Left ventricle myocardium inferior (tissue), 1 donor: ENCODE measurements at regions not wholly inside any gene's neighbourhood (a gene's known extent, or its start where the extent isn't known, plus 50 kb on each side); places are given as distances from the start of the nearest gene placed in this dataset.

ENCODE experiments used
- DNase-seq: peaks from one replicate; pipeline ENCODE4 v3.0.0-alpha.2; 2020
- H3K27ac ChIP-seq: fragments of 200-600 bp; replicated peaks from 2 replicates; pipeline ENCODE4 v1.8.0; 2021
- H3K27me3 ChIP-seq: fragments of 200-600 bp; 2 replicates; pipeline ENCODE4 v1.8.0; 2021; ENCODE audit warnings: low read depth
- H3K36me3 ChIP-seq: fragments of 200-600 bp; 2 replicates; pipeline ENCODE4 v1.8.0; 2021
- H3K4me1 ChIP-seq: fragments of 200-600 bp; 2 replicates; pipeline ENCODE4 v1.8.0; 2021
- H3K4me3 ChIP-seq: fragments of 200-600 bp; 2 replicates; pipeline ENCODE4 v1.8.0; 2021; ENCODE audit warnings: mild to moderate bottlenecking, moderate library complexity
- H3K9me3 ChIP-seq: fragments of 200-600 bp; replicated peaks from 2 replicates; pipeline ENCODE4 v1.8.0; 2021
- intact Hi-C: fragments of 100-400 bp; cut with micrococcal nuclease; formaldehyde crosslinking; loops from one replicate; pipeline ENCODE4 v1.11.0; 2022
- TF ChIP-seq, protein P1 (sequence below): fragments of 200-600 bp; IDR thresholded peaks from 2 replicates; pipeline ENCODE4 v1.8.0; 2021; ENCODE audit warnings: antibody characterized with exemption, mild to moderate bottlenecking, borderline replicate concordance
- donor health status: DM: no; HTN: yes; CAD: no; lungs with severe emphysema.

DNA sequence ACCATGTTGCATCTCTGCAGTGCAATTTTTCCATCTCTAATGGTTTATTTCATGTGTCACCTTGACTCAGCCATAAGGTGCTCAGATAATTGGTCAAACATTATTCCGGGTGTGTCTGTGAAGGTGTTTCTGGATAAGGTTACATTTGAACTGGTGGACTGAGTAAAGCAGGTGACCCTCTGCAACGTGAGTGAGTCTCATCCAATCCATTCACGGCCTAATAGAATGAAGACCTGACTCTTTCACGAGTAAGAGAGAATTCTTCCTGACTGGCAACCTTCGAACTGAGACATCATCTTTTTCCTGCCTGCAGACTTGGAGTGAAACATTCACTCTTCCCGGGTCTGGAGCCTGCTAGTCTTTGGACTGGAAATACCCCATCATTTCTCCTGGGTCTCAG lies 77.1 kb upstream of the SLC22A23 start:
- no peak for DNase-seq

DNA sequence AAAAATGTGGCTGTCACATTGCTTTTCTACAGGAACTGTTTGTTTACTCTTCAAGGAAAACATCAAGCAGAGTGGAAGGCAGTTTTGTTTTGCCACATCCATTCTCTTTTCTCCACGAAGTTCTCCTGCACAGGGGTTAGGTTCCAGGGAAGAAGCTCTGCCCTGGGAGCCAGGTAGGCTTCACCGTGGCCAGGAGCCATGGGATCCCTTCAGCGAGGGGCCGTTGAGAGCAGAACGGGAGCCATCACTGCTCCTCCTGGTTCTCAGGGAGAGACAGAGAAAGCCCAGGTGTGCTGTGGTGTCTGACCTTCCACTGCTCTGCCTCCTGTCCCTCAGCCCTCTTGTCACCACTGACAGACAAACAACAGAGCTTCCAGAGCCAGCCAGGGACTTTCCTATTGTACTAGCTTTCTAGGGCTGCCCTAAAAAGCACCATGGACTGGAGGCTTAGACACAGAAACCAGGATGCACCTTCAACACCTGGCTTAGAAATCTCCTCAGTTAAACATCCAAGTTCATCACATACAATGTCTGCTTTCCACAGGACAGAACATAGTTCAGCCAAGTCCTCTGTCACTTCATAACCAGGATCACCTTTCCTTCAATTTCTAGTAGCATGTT lies 75.6 kb upstream of the SLC22A23 start:
- H3K36me3 ChIP-seq = no peaks in the 10 kb centered on the region
- TF ChIP-seq, protein P1, sequence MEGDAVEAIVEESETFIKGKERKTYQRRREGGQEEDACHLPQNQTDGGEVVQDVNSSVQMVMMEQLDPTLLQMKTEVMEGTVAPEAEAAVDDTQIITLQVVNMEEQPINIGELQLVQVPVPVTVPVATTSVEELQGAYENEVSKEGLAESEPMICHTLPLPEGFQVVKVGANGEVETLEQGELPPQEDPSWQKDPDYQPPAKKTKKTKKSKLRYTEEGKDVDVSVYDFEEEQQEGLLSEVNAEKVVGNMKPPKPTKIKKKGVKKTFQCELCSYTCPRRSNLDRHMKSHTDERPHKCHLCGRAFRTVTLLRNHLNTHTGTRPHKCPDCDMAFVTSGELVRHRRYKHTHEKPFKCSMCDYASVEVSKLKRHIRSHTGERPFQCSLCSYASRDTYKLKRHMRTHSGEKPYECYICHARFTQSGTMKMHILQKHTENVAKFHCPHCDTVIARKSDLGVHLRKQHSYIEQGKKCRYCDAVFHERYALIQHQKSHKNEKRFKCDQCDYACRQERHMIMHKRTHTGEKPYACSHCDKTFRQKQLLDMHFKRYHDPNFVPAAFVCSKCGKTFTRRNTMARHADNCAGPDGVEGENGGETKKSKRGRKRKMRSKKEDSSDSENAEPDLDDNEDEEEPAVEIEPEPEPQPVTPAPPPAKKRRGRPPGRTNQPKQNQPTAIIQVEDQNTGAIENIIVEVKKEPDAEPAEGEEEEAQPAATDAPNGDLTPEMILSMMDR = no peak
- H3K4me1 ChIP-seq = no peaks in the 10 kb centered on the region
- H3K4me3 ChIP-seq = no peak overlapping the region
- H3K9me3 ChIP-seq = no peaks in the 10 kb centered on the region
- no peak for DNase-seq
- H3K27me3 ChIP-seq = peaks cover 40% of the 10 kb centered on the region
- no peak overlapping the region for H3K27ac ChIP-seq
- intact Hi-C loops = no loop called here

More for the DNA sequence above, 77.1 kb upstream of the SLC22A23 start:
- intact Hi-C loops = no loop called here
- Histone ChIP-seq H3K27ac (no peak overlapping the region), H3K27me3 (peaks cover 44% of the 10 kb centered on the region), H3K36me3 (no peaks in the 10 kb centered on the region), H3K9me3 (no peaks in the 10 kb centered on the region), H3K4me1 (no peaks in the 10 kb centered on the region), H3K4me3 (no peak overlapping the region)
- TF ChIP-seq, protein P1 = no peak

DNA sequence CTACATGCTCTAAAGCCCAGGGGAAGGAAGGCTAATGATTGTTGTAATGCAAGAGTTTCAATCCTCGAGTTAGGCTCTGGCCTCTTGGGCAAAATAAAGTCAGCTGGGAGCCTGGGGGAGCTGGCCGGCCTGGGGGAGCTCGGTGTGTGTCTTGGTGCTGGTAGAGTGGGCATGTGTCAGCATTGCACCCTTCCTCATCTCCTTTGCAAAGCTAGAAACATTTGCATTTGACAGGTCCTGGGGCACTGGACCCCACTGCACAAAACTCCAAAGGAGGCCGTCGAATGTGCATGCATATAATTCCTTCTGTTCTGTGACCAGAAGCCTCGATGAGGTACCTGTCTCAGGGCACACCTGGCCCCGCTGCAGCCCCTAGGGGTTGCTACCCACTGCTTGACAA lies 74.6 kb upstream of the SLC22A23 start:
- peaks cover 42% of the 10 kb centered on the region for H3K27me3 ChIP-seq
- DNase-seq = no peak
- no peaks in the 10 kb centered on the region for H3K9me3 ChIP-seq
- TF ChIP-seq, protein P1 = no peak
- no peak overlapping the region for H3K4me3 ChIP-seq
- no peaks in the 10 kb centered on the region for H3K36me3 ChIP-seq
- H3K4me1 ChIP-seq = no peaks in the 10 kb centered on the region
- no peak overlapping the region for H3K27ac ChIP-seq
- intact Hi-C loops = no loop called here

DNA sequence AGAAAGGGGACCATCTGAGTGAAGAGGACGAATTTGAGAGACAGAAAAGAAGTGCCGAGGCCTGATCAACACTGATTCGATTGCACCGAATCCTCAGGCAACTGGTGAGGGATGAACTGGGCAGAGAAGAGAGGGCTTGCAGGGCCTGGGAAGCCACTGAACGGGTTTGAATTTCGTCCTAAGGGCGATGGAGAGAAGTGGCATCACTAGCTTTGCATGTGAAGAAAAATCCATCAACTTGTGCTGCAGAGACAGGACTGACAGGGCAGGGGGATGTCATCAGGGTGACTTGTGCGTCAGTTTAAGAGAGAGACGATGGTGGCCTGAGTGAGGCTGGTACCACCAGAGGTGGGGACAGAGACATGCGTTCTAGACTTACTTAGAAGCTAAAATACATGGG lies 73.7 kb upstream of the SLC22A23 start:
- H3K9me3 ChIP-seq = no peaks in the 10 kb centered on the region
- no peaks in the 10 kb centered on the region for H3K4me1 ChIP-seq
- intact Hi-C loops = no loop called here
- H3K36me3 ChIP-seq = no peaks in the 10 kb centered on the region
- TF ChIP-seq, protein P1 = no peak
- H3K27ac ChIP-seq = no peak overlapping the region
- DNase-seq = no peak
- H3K4me3 ChIP-seq = no peak overlapping the region
- H3K27me3 ChIP-seq = peaks cover 43% of the 10 kb centered on the region

DNA sequence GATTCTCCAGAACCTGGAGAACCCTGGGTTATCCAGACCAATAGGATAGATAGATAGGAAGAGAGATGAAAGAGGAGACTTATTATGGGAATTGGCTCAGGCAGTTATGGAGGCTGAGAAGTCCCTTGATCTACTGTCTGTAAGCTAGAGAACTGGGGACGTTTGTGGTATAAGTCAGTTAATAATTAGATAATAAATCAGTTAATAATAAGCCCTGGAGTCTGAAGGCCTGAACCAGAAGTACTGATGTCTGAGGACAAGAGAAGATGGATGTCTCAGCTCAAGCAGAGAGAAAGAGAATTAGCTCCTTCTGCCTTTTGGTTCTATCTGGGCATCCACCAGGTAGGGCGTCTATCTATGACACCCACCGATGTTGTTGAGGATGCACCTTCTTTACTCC lies 72.9 kb upstream of the SLC22A23 start:
- H3K27ac ChIP-seq = no peak overlapping the region
- intact Hi-C loops = no loop called here
- TF ChIP-seq, protein P1 = no peak

More for the DNA sequence above, 72.9 kb upstream of the SLC22A23 start:
- no peaks in the 10 kb centered on the region for H3K4me1 ChIP-seq
- no peaks in the 10 kb centered on the region for H3K9me3 ChIP-seq
- DNase-seq = no peak
- H3K36me3 ChIP-seq = no peaks in the 10 kb centered on the region
- H3K4me3 ChIP-seq = no peak overlapping the region
- H3K27me3 ChIP-seq = peaks cover 45% of the 10 kb centered on the region
